ENCODE measurements at regions not wholly inside any gene's neighbourhood (a gene's known extent, or its start where the extent isn't known, plus 50 kb on each side); places are given as distances from the start of the nearest gene placed in this dataset.

DNA sequence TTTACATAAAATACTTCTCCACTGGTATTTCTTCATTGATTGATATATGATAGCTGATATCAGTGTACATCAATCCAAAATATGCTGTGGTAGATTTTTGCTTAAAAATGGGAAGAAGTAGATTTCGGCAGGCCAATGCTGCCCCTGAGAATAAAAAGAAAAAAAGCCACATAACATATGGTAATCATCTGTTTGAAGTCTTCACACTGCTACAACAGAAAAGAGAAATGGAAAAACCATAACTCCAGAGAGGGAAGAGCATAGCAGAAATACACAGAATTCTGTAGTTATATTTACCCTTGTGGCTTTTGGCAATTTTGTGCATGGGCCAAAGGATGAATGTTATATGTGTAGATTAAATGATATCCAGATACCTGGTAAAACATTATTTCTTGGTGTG, 143.1 kb upstream of the KCNMB2 start:
- ATAC-seq (no peak), DNase-seq (no peak)
- Histone ChIP-seq H3K36me3 (no peaks in the 10 kb centered on the region), H3K27me3 (no peaks in the 10 kb centered on the region), H3K9me3 (no peaks in the 10 kb centered on the region), H3K27ac (no peak overlapping the region), H3K4me3 (no peak overlapping the region), H3K4me1 (no peaks in the 10 kb centered on the region)
- no peak for TF ChIP-seq POLR2A (IDR thresholded peaks at IDR 0.05)
- TF ChIP-seq, protein P1, sequence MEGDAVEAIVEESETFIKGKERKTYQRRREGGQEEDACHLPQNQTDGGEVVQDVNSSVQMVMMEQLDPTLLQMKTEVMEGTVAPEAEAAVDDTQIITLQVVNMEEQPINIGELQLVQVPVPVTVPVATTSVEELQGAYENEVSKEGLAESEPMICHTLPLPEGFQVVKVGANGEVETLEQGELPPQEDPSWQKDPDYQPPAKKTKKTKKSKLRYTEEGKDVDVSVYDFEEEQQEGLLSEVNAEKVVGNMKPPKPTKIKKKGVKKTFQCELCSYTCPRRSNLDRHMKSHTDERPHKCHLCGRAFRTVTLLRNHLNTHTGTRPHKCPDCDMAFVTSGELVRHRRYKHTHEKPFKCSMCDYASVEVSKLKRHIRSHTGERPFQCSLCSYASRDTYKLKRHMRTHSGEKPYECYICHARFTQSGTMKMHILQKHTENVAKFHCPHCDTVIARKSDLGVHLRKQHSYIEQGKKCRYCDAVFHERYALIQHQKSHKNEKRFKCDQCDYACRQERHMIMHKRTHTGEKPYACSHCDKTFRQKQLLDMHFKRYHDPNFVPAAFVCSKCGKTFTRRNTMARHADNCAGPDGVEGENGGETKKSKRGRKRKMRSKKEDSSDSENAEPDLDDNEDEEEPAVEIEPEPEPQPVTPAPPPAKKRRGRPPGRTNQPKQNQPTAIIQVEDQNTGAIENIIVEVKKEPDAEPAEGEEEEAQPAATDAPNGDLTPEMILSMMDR (IDR thresholded peaks at IDR 0.05 in 4 of 5, conservative IDR thresholded peaks at IDR 0.05 in 1 of 5) = no peak
- in situ Hi-C loops (cut with MboI; ENCODE audit: low sequenced_read_pairs in 4 of 4) = loop anchor here in 2 of 4 donors (25.0 kb wide), 1 partner anchor 1356 kb away; no protein-coding TSS in a partner anchor
- intact Hi-C loops (cut with DNase I; ENCODE audit: low total_unique reads) = no loop called here

DNA sequence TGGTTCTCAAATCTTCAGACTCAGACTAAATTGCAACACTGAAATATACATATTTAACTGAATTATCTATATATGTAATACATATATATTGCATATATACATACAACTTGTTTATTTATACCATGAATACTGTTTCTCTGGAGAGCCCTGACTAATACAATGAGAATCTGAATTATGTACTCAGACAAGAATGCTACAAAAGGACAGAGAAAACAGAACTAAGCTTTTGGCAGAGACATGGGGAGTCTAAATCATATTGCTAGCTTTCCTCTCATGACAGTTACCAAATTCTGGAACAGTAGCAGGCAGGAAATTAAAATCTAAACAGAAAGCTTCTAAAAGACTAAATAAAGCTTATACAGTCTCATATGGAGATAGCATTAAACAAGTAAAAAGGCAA, 142.4 kb upstream of the KCNMB2 start:
- Histone ChIP-seq H3K27me3 (no peaks in the 10 kb centered on the region), H3K27ac (no peak overlapping the region), H3K36me3 (no peaks in the 10 kb centered on the region), H3K9me3 (no peaks in the 10 kb centered on the region), H3K4me1 (no peaks in the 10 kb centered on the region), H3K4me3 (no peak overlapping the region)
- no peak for DNase-seq
- intact Hi-C loops (cut with DNase I; ENCODE audit: low total_unique reads) = no loop called here
- no peak for ATAC-seq
- TF ChIP-seq, protein P1 (IDR thresholded peaks at IDR 0.05 in 4 of 5, conservative IDR thresholded peaks at IDR 0.05 in 1 of 5) = no peak
- TF ChIP-seq POLR2A (IDR thresholded peaks at IDR 0.05) = no peak
- in situ Hi-C loops (cut with MboI; ENCODE audit: low sequenced_read_pairs in 4 of 4) = loop anchor here in 2 of 4 donors (25.0 kb wide), 1 partner anchor 1357 kb away; no protein-coding TSS in a partner anchor

DNA sequence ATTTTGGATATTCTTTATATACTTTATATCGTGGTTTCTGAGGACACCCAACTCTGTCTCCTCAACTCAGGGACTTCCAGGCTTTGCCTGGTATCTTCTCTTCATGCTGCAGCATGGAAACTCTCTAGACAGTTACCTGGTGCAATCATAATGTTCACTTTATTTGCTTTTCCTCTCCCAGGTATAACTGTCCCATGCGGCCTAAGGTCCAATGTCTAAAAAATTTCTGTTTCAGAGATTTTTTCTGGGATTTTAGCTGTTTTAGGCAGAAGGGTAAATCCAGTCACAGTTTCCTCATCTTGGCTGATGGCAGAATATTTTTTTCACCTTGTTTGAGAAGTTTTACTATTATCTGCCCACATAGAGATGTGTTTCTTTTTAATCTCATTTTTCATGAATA, 139.9 kb upstream of the KCNMB2 start:
- TF ChIP-seq, protein P1 (IDR thresholded peaks at IDR 0.05 in 4 of 5, conservative IDR thresholded peaks at IDR 0.05 in 1 of 5) = no peak
- no peak for TF ChIP-seq POLR2A (IDR thresholded peaks at IDR 0.05)
- in situ Hi-C loops (cut with MboI; ENCODE audit: low sequenced_read_pairs in 4 of 4) (loop anchor here in 2 of 4 donors (25.0 kb wide), 1 partner anchor 1359 kb away; no protein-coding TSS in a partner anchor), intact Hi-C loops (cut with DNase I; ENCODE audit: low total_unique reads) (no loop called here)
- Histone ChIP-seq H3K4me3 (no peak overlapping the region), H3K27ac (no peak overlapping the region), H3K4me1 (no peaks in the 10 kb centered on the region), H3K27me3 (no peaks in the 10 kb centered on the region), H3K9me3 (no peaks in the 10 kb centered on the region), H3K36me3 (no peaks in the 10 kb centered on the region)
- ATAC-seq = no peak
- DNase-seq = no peak

DNA sequence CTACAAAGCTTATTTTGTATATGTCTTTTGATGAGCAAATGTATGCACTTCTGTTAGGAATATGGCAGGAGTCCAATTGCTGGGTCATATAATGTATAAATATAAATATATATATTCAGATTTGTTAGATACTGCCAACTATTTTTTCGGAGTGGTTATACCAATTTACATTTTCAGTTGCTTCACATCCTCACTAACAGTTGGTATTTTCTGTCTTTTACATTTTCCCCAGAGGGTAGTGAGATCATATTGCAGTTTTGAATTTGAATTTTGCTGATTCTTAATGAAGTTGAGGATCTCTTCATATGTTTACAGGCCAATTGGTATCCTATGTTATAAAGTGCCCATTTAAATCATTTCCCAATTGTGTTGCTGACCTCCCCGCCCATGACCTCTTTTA, 139.0 kb upstream of the KCNMB2 start:
- in situ Hi-C loops (cut with MboI; ENCODE audit: low sequenced_read_pairs in 4 of 4) (loop anchor here in 2 of 4 donors (25.0 kb wide), 1 partner anchor 1360 kb away; no protein-coding TSS in a partner anchor), intact Hi-C loops (cut with DNase I; ENCODE audit: low total_unique reads) (no loop called here)
- H3K9me3 ChIP-seq = no peaks in the 10 kb centered on the region
- TF ChIP-seq, protein P1 (IDR thresholded peaks at IDR 0.05 in 4 of 5, conservative IDR thresholded peaks at IDR 0.05 in 1 of 5) = no peak
- TF ChIP-seq POLR2A (IDR thresholded peaks at IDR 0.05) = no peak
- H3K27ac ChIP-seq = no peak overlapping the region
- H3K4me3 ChIP-seq = no peak overlapping the region
- H3K27me3 ChIP-seq = no peaks in the 10 kb centered on the region
- no peaks in the 10 kb centered on the region for H3K36me3 ChIP-seq
- H3K4me1 ChIP-seq = no peaks in the 10 kb centered on the region
- DNase-seq (no peak), ATAC-seq (no peak)

DNA sequence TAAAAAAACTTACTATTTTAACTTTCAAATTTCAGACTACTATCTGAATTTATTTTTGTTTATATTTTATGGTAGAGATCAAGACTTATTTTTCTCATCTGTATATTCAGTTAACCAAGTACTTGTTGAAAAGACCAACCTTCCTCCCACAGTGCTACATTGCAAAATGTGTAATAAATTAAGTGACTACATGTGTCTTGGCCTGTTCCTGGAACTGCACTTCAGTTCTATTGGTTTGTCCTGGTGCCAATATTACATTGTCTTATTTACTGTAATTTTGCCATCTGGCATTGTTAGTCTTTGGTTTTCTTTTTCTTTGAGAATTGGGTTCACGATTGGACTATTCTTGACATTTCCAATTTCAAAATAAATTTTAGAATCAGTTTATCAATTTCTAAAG, 138.4 kb upstream of the KCNMB2 start:
- H3K27me3 ChIP-seq = no peaks in the 10 kb centered on the region
- no peak for DNase-seq
- no peak for TF ChIP-seq POLR2A (IDR thresholded peaks at IDR 0.05)
- TF ChIP-seq, protein P1 (IDR thresholded peaks at IDR 0.05 in 4 of 5, conservative IDR thresholded peaks at IDR 0.05 in 1 of 5) = no peak
- no peak overlapping the region for H3K27ac ChIP-seq
- no peaks in the 10 kb centered on the region for H3K9me3 ChIP-seq
- intact Hi-C loops (cut with DNase I; ENCODE audit: low total_unique reads) (no loop called here), in situ Hi-C loops (cut with MboI; ENCODE audit: low sequenced_read_pairs in 4 of 4) (loop anchor here in 2 of 4 donors (25.0 kb wide), 1 partner anchor 1361 kb away; no protein-coding TSS in a partner anchor)
- no peaks in the 10 kb centered on the region for H3K4me1 ChIP-seq
- H3K36me3 ChIP-seq = no peaks in the 10 kb centered on the region
- ATAC-seq = no peak
- H3K4me3 ChIP-seq = no peak overlapping the region
